ENCODE measurements at regions not wholly inside any gene's neighbourhood (a gene's known extent, or its start where the extent isn't known, plus 50 kb on each side); places are given as distances from the start of the nearest gene placed in this dataset.

DNA sequence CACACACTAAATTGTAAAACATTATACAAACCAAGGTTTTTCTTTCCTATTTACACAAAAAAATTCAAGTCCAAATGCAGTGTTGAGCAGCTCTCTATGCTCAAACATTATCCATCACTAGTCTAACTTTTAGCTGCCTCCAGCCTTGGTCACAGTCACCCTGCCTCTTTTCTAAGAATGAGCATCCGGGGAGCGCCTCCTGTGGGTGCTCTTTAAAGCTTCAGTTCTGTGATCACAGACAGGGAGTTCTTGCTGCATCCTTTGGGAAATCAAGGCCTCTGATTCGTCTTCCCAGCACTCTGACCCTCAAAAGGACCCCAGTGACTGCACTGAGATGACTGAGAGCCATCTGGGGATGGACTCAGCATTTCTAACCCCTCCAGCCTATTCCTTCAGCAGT lies 289.6 kb downstream of the SEC61B start:
- no peak overlapping the region for H3K4me3 ChIP-seq (ENCODE audit: extremely low read depth in 1 of 4, insufficient read depth in 2 of 4, low read depth in 3 of 4, low read length in 4 of 4)
- H3K79me1 ChIP-seq (ENCODE audit: low read depth, low read length) = no peaks in the 10 kb centered on the region
- no peak overlapping the region for H3K56ac ChIP-seq (replicated peaks; ENCODE audit: insufficient read length, low read depth, low read length)
- H3K79me2 ChIP-seq (ENCODE audit: control insufficient read depth in 1 of 2, insufficient read depth in 2 of 2, low read length in 2 of 2) = no peaks in the 10 kb centered on the region
- no peak for DNase-seq (ENCODE audit: low read depth in 1 of 2, low spot score in 2 of 2)
- H2AFZ ChIP-seq (ENCODE audit: low read length) = no peak overlapping the region
- no peak for TF ChIP-seq SAP30 (IDR thresholded peaks at IDR 0.05; ENCODE audit: insufficient read depth, insufficient replicate concordance, low read length)
- TF ChIP-seq CTCF (IDR thresholded peaks at IDR 0.05; ENCODE audit: control extremely low read depth in 1 of 3, insufficient read depth in 1 of 3, low read depth in 1 of 3, low read length in 3 of 3) = peak; percentile 24 to 51 (median 45)
- no peak for TF ChIP-seq SIRT6 (IDR thresholded peaks at IDR 0.05; ENCODE audit: low read length)
- peak; percentile 65 to 71 for TF ChIP-seq RAD21 (IDR thresholded peaks at IDR 0.05 in 1 of 2, conservative IDR thresholded peaks at IDR 0.05 in 1 of 2; ENCODE audit: low read depth in 2 of 2, low read length in 2 of 2)
- no peak for TF ChIP-seq ZNF274 (IDR thresholded peaks at IDR 0.05; ENCODE audit: borderline replicate concordance, extremely low read depth, low read length)
- no peak for TF ChIP-seq HDAC6 (IDR thresholded peaks at IDR 0.05; ENCODE audit: low read depth, low read length)
- TF ChIP-seq POU5F1 (IDR thresholded peaks at IDR 0.05; ENCODE audit: low read depth, low read length) = no peak
- TF ChIP-seq EP300 (IDR thresholded peaks at IDR 0.05; ENCODE audit: borderline replicate concordance in 1 of 2, low read depth in 2 of 2, low read length in 2 of 2) = no peak
- TF ChIP-seq MAX (IDR thresholded peaks at IDR 0.05) = no peak
- H3K27me3 ChIP-seq (replicated peaks in 1 of 4; ENCODE audit: control insufficient read depth in 3 of 4, extremely low read depth in 1 of 4, insufficient read depth in 3 of 4, low read length in 3 of 4) = no peaks in the 10 kb centered on the region
- no peak overlapping the region for H2BK120ac ChIP-seq (replicated peaks; ENCODE audit: low read depth, low read length)
- no peak overlapping the region for H4K91ac ChIP-seq (replicated peaks; ENCODE audit: insufficient read length, low read length)
- H3K23ac ChIP-seq (ENCODE audit: insufficient read length) = no peak overlapping the region
- ChIA-PET CTCF (ENCODE audit: partially characterized antibody) (interaction anchor here (0.6 to 1.3 kb wide), 6 partner anchors 13 to 564 kb away, joined by 3 to 4 read pairs (median 4); no protein-coding TSS in a partner anchor), POLR2A (ENCODE audit: partially characterized antibody) (no interaction called here)
- no peak overlapping the region for H4K5ac ChIP-seq (ENCODE audit: insufficient read length, low read depth, low read length)
- no peaks in the 10 kb centered on the region for H3K9me3 ChIP-seq (ENCODE audit: insufficient read depth in 2 of 2, low read depth in 1 of 2, low read length in 1 of 2)
- H3K4me1 ChIP-seq (replicated peaks in 1 of 4; ENCODE audit: control insufficient read depth in 3 of 4, insufficient read depth in 4 of 4, low read length in 3 of 4) = 0 out of 7 replicates have a peak, but pooled peaks cover 0 to 2% (median 0%) of the 10 kb centered on the region in 4 experiments
- no peak overlapping the region for H2AK5ac ChIP-seq (ENCODE audit: low read depth, low read length)
- H4K20me1 ChIP-seq (replicated peaks in 1 of 2; ENCODE audit: control insufficient read depth in 1 of 2, insufficient read depth in 2 of 2, low read length in 2 of 2) = no peaks in the 10 kb centered on the region
- no peaks in the 10 kb centered on the region for H3K23me2 ChIP-seq (ENCODE audit: low read depth, low read length)
- H4K8ac ChIP-seq (ENCODE audit: extremely low read depth, insufficient read depth, low read length) = no peak overlapping the region
- H2BK20ac ChIP-seq (ENCODE audit: low read length) = no peak overlapping the region
- H2BK5ac ChIP-seq (ENCODE audit: low read depth, low read length) = no peak overlapping the region
- H3K27ac ChIP-seq (ENCODE audit: low read depth, low read length) = no peak overlapping the region
- H3K36me3 ChIP-seq (ENCODE audit: control insufficient read depth in 2 of 4, insufficient read depth in 4 of 4, low read length in 3 of 4) = no peaks in the 10 kb centered on the region
- H3K4me2 ChIP-seq (ENCODE audit: insufficient read depth in 1 of 2, low read depth in 2 of 2, low read length in 2 of 2) = no peak overlapping the region
- H3K18ac ChIP-seq (ENCODE audit: extremely low read depth, low read length) = no peak overlapping the region
- no peak for FAIRE-seq
- H2BK15ac ChIP-seq (ENCODE audit: low read length) = no peak overlapping the region
- 69% methylated on average over 3 of the region's 3 CpGs; no CpG with 5 or more reads in 1 of the 2 experiments for WGBS, 2 experiments (ENCODE audit: extremely low coverage in 1 of 2, insufficient coverage in 1 of 2, insufficient read length in 1 of 2, insufficient replicate concordance in 2 of 2, low coverage in 1 of 2, low lambda C conversion rate in 2 of 2, missing lambda C conversion rate in 1 of 2)
- H3K9ac ChIP-seq (replicated peaks in 1 of 4; ENCODE audit: extremely low read depth in 1 of 4, low read depth in 3 of 4, low read length in 3 of 4) = no peak overlapping the region
- no peak overlapping the region for H2BK12ac ChIP-seq (ENCODE audit: low read depth, low read length)
- H3K4ac ChIP-seq (replicated peaks; ENCODE audit: insufficient read length, low read depth, low read length) = no peak overlapping the region
- no peak overlapping the region for H3K14ac ChIP-seq (ENCODE audit: insufficient read length)
